PC-9 (cell line): ENCODE measurements at regions not wholly inside any gene's neighbourhood (a gene's known extent, or its start where the extent isn't known, plus 50 kb on each side); places are given as distances from the start of the nearest gene placed in this dataset.

Source experiments
- BruUV-seq: library from RNA; stranded (reverse); fragments of 400-500 nt; replicated peaks from 2 replicates; lab custom pipeline; 2021; lab: Mats Ljungman, UMichigan
- CTCF ChIA-PET: fragments of 300-600 bp; sonication (Branson Sonifier 250); formaldehyde crosslinking; loops from one replicate; lab custom pipeline; 2022; ENCODE audit warnings: antibody characterized with exemption; lab: Charles Lee
- POLR2A ChIA-PET: fragments of 300-600 bp; sonication (Branson Sonifier 250); formaldehyde crosslinking; loops from one replicate; lab custom pipeline; 2022; ENCODE audit warnings: antibody characterized with exemption; ENCODE audit not compliant: unreplicated experiment; lab: Charles Lee
- DNase-seq, 2 experiments: peaks; one replicate each; pipeline versions ENCODE4 v3.0.0 to v3.0.0-alpha.2; 2015 to 2022; ENCODE audit warnings: mixed read lengths in 1 of 2
- H2AFZ ChIP-seq: fragments of 200-600 bp; sonication (generic); 2 replicates; pipeline ENCODE4 v1.8.1; 2017; ENCODE audit warnings: antibody characterized with exemption
- H3F3A ChIP-seq: fragments of 200-600 bp; sonication (generic); 2 replicates; pipeline ENCODE4 v1.8.1; 2017; ENCODE audit warnings: antibody characterized with exemption, mild to moderate bottlenecking, low read depth; ENCODE audit not compliant: insufficient read depth
- H3K27ac ChIP-seq: fragments of 200-600 bp; sonication (generic); 2 replicates; pipeline ENCODE4 v1.6.1; 2016; ENCODE audit warnings: mixed run types
- H3K27me3 ChIP-seq: fragments of 200-600 bp; sonication (generic); 2 replicates; pipeline ENCODE4 v1.6.1; 2016; ENCODE audit warnings: low read depth, mixed run types; ENCODE audit not compliant: insufficient read depth
- H3K36me3 ChIP-seq: fragments of 200-600 bp; sonication (generic); 2 replicates; pipeline ENCODE4 v1.6.1; 2016; ENCODE audit warnings: low read depth, mixed run types
- H3K4me1 ChIP-seq: fragments of 200-600 bp; sonication (generic); replicated peaks from 2 replicates; pipeline ENCODE4 v1.6.1; 2016; ENCODE audit warnings: mixed run types; ENCODE audit not compliant: insufficient read depth
- H3K4me2 ChIP-seq: fragments of 200-600 bp; sonication (generic); 2 replicates; pipeline ENCODE4 v1.6.1; 2017; ENCODE audit warnings: mixed run types
- H3K4me3 ChIP-seq: fragments of 200-600 bp; sonication (generic); 2 replicates; pipeline ENCODE4 v1.6.1; 2016; ENCODE audit warnings: mixed run types
- H3K79me2 ChIP-seq: fragments of 200-600 bp; sonication (generic); 2 replicates; pipeline ENCODE4 v1.6.1; 2017; ENCODE audit warnings: low read depth, mixed run types
- H3K9me2 ChIP-seq: fragments of 200-600 bp; sonication (generic); 2 replicates; pipeline ENCODE4 v1.8.1; 2017; ENCODE audit warnings: mild to moderate bottlenecking; ENCODE audit not compliant: insufficient read depth
- H3K9me3 ChIP-seq: fragments of 200-600 bp; sonication (generic); 2 replicates; pipeline ENCODE4 v1.8.1; 2016; ENCODE audit warnings: low read depth; ENCODE audit not compliant: insufficient read depth
- H4K20me1 ChIP-seq: fragments of 200-600 bp; sonication (generic); 2 replicates; pipeline ENCODE4 v1.8.1; 2017; ENCODE audit not compliant: insufficient read depth
- EZH2 ChIP-seq: fragments of 200-600 bp; sonication (generic); IDR thresholded peaks from 2 replicates; pipeline ENCODE4 v1.8.0; 2017; ENCODE audit warnings: antibody characterized with exemption, low read depth
- intact Hi-C: fragments of 100-400 bp; cut with micrococcal nuclease; formaldehyde crosslinking; loops from one replicate; pipeline ENCODE4 v1.10.0; 2022; ENCODE audit not compliant: unreplicated experiment
- TF ChIP-seq, protein P1 (sequence below): fragments of 200-600 bp; sonication (generic); conservative IDR thresholded peaks from 2 replicates; pipeline ENCODE4 v1.6.1; 2017; ENCODE audit warnings: mixed run types, antibody characterized with exemption, mild to moderate bottlenecking, moderate library complexity

DNA sequence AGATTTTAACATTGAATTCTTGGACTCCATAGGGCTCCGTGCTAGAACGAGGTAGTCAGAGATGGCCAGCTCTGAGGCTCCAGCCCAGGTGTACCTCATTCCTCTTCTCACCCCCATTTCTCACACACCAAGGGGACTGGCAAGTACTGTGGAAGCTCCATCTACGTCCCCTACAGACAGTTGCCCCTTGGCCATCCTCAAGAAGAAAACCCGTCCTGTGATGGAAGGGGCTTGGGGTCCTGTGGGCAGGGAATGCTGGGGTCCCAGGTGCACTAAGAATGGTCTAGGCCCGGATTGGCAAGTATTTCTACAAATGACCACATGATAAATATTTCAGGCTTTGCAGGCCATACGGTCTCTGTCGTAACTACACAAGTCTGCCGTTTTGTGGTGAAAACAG lies 110.3 kb downstream of the PDCL3 start:
- no peaks in the 10 kb centered on the region for H3K79me2 ChIP-seq
- BruUV-seq: no TSS peak
- POLR2A ChIA-PET: no interaction called here

DNA sequence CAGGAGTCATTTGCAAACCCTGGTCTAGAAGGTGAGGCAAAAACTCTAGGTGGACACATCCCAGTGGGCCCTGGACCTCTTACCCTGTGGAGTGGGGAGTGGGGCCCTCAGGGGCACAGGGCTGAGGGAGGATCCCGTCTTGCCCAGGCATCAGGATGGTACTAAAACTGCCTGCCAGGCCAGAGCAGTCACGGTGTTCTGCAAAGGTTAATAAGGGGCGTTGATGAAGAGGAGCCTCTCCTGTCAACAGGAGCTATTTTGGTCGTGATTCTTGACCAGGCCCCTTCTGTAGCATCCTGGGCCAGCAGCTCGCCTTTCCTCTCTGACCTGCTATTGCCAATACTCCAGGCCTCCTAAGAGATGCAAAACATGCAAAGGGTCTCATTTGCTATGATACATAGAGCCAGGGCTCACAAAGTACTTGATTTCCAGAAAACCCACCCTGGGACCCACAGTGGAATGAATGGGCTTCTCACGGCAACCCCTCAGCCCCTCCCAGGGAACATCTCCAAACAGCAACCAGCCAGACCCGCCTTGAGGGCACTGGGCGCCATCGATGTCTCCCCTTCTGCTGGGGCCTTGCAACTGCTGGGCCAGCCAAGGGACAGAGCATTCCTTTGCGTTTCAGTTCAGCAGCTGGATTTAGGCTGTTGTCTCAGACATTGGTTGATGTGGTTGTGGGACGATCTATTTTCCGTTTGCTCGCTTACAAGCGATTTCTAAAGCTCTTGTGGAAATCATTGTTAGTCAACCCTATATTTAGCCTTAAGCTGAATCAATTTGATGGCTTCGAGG lies 111.1 kb downstream of the PDCL3 start:
- Histone ChIP-seq H3K79me2 (no peaks in the 10 kb centered on the region), H3K27me3 (no peaks in the 10 kb centered on the region), H3K9me3 (no peaks in the 10 kb centered on the region), H3K4me1 (no peaks in the 10 kb centered on the region), H3K4me2 (no peak overlapping the region), H3K4me3 (no peak overlapping the region), H3K36me3 (no peaks in the 10 kb centered on the region), H3K27ac (no peak overlapping the region), H3K9me2 (no peaks in the 10 kb centered on the region), H2AFZ (no peak overlapping the region), H3F3A (no peaks in the 10 kb centered on the region), H4K20me1 (no peaks in the 10 kb centered on the region)
- TF ChIP-seq, protein P1, sequence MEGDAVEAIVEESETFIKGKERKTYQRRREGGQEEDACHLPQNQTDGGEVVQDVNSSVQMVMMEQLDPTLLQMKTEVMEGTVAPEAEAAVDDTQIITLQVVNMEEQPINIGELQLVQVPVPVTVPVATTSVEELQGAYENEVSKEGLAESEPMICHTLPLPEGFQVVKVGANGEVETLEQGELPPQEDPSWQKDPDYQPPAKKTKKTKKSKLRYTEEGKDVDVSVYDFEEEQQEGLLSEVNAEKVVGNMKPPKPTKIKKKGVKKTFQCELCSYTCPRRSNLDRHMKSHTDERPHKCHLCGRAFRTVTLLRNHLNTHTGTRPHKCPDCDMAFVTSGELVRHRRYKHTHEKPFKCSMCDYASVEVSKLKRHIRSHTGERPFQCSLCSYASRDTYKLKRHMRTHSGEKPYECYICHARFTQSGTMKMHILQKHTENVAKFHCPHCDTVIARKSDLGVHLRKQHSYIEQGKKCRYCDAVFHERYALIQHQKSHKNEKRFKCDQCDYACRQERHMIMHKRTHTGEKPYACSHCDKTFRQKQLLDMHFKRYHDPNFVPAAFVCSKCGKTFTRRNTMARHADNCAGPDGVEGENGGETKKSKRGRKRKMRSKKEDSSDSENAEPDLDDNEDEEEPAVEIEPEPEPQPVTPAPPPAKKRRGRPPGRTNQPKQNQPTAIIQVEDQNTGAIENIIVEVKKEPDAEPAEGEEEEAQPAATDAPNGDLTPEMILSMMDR: no peak
- TF ChIP-seq EZH2: no peak
- intact Hi-C loops: no loop called here
- no peak for DNase-seq
- no TSS peak for BruUV-seq
- ChIA-PET POLR2A (no interaction called here), CTCF (no interaction called here)

More for the DNA sequence above, 110.3 kb downstream of the PDCL3 start:
- no peak overlapping the region for H2AFZ ChIP-seq
- no peak overlapping the region for H3K4me3 ChIP-seq
- CTCF ChIA-PET: no interaction called here
- H3F3A ChIP-seq: no peaks in the 10 kb centered on the region
- no peaks in the 10 kb centered on the region for H3K4me1 ChIP-seq
- no peaks in the 10 kb centered on the region for H3K27me3 ChIP-seq
- TF ChIP-seq EZH2: no peak
- TF ChIP-seq, protein P1: no peak
- DNase-seq: no peak
- no peaks in the 10 kb centered on the region for H4K20me1 ChIP-seq
- H3K9me2 ChIP-seq: no peaks in the 10 kb centered on the region
- H3K9me3 ChIP-seq: no peaks in the 10 kb centered on the region
- H3K36me3 ChIP-seq: no peaks in the 10 kb centered on the region
- intact Hi-C loops: no loop called here
- no peak overlapping the region for H3K4me2 ChIP-seq
- H3K27ac ChIP-seq: no peak overlapping the region

DNA sequence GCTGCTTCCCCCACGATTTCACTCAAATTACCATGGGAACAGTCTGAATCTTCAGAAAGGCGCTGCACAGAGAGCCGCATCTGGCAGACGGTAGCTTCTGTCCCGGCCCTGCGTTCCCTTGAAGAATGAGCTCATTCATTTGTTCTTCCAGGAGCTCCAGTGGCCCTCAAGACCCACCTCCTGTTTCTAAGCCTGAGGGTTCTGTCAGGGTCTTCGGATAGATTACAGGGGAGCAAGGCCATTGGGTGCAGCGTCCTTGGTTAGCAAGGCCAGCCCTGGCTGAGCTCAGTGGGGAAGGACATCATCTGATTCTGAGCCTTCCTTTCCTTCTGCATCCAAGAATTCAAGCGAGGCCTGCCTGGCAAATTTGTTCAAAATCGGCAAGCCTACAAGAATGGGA lies 111.9 kb downstream of the PDCL3 start:
- H3K4me2 ChIP-seq: no peak overlapping the region
- no peaks in the 10 kb centered on the region for H3K9me3 ChIP-seq
- POLR2A ChIA-PET: no interaction called here
- no peaks in the 10 kb centered on the region for H3K4me1 ChIP-seq
- H3K9me2 ChIP-seq: no peaks in the 10 kb centered on the region
- H3K27me3 ChIP-seq: no peaks in the 10 kb centered on the region
- no peak overlapping the region for H2AFZ ChIP-seq
- no peak for TF ChIP-seq EZH2
- TF ChIP-seq, protein P1: no peak
- no TSS peak for BruUV-seq
- intact Hi-C loops: no loop called here
- no peaks in the 10 kb centered on the region for H4K20me1 ChIP-seq
- no peak for DNase-seq
- no peak overlapping the region for H3K27ac ChIP-seq
- CTCF ChIA-PET: no interaction called here
- H3K79me2 ChIP-seq: no peaks in the 10 kb centered on the region
- no peaks in the 10 kb centered on the region for H3F3A ChIP-seq
- no peak overlapping the region for H3K4me3 ChIP-seq
- no peaks in the 10 kb centered on the region for H3K36me3 ChIP-seq
